Stimulated activated CD4-positive, alpha-beta T cell treated with anti-CD3 and anti-CD28 coated beads, Interleukin-1b, Interleukin-23, amount 100 ng/mL, for 24 hours (primary cell): ENCODE measurements at regions not wholly inside any gene's neighbourhood (a gene's known extent, or its start where the extent isn't known, plus 50 kb on each side); places are given as distances from the start of the nearest gene placed in this dataset.

Source experiments
- DNase-seq, 4 experiments: peaks; one replicate each; pipeline ENCODE4 v3.0.0-alpha.2; 2020; ENCODE audit warnings: low read depth in 4 of 4, low spot score in 1 of 4

- no peak for DNase-seq
These were observed 311.0 kb downstream of the NSG2 start for GRCh38 chr5:174356536-174356935.

GRCh38 chr5:174358276-174358675 lies 312.8 kb downstream of the NSG2 start:
- no peak for DNase-seq

DNA sequence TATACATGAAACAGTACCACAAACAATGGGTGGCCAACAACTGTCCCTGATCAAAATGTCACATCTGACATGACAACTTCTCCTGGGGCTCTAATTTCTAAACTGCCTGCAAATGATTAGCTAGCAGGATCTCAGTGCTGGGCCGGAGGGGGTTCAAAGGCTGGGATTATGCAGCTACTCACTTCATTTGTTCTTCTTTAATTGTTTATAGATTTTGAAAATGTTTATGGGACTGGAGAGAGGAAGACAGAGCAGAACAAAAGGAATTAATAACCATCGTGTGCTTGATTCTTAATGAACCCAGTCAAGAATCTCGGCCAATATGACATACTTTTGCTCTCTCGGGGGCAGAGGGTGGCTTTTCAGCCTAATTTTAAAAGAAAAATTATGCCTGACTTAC lies 313.6 kb downstream of the NSG2 start:
- DNase-seq = no peak

GRCh38 chr5:174362514-174362913 lies 317.0 kb downstream of the NSG2 start:
- DNase-seq = no peak

DNA sequence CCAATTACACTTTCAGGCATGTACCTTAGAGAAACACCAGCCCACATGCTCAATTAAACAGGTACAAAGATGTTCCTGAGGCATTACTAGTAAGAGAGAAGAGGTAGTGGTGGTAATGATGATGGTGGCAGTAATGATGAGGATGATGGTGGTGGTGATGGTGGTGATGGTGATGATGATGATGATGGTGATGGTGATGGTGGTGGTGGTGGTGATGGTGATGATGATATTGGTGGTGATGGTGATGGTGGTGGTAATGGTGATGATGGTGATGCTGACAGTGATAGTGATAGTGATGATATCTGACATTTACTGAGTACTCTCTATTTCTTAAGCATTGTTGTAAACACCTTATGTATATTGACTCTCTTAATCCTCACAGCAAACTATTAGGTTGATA lies 318.4 kb downstream of the NSG2 start:
- no peak for DNase-seq

- DNase-seq = no peak
These were observed 319.2 kb downstream of the NSG2 start for GRCh38 chr5:174364676-174365075.

- DNase-seq = no peak
These were observed 326.1 kb downstream of the NSG2 start for GRCh38 chr5:174371600-174372094.

DNA sequence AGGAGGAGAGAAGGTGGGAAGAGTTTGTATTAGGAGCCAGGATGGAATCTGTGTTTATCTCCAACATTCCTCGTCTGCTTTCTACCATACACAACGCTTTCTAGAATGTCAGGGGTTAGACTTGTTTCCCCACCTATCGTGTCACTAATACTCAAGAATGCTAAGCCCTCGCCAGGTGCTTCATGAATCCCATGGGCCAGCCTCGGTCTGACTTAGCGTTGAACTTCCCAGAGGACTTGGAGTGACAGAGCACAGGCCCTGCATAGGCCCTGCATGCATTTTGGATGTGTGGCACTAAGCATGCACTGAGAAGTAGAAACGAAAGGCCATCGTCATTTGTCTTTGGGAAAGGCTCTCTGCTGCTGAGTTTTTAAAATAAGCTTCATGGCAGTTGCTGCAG lies 328.7 kb downstream of the NSG2 start:
- no peak for DNase-seq

GRCh38 chr5:174376056-174376455 lies 330.6 kb downstream of the NSG2 start:
- DNase-seq = no peak

- no peak for DNase-seq
These were observed 331.3 kb downstream of the NSG2 start for GRCh38 chr5:174376726-174377373.

DNA sequence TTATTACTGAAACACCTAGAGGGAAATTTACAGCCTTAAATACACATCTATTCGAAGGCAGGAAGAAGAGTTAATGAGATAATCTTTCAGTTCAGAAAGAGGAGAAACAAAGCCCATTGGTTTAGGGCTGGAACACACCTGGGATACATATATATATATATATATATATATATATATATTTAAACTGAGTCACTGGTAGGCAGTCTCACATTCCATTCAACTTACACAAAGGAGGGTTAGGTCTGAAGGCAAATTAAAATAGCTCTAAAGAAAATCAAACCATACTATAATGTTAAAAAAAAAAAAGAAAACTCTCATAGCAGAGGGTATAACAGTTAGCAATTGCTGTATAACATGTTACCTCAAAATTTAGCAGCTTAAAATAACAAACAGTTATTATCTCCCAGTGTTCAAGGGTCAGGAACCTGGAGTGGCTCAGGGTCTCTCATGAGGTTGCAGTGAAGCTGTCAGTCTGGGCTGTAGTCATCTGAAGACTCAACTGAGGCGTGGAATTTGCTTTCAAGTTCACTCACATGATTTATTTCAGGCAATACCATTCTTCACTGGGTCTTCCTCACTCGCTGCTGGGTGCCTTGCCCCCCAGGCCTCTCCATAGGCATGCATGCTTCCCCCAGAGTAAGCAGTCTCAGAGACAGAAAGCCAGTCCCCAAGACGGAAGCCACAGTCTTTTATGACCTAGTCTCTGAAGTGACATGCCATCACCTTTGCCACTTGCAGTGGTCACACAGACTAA lies 332.8 kb downstream of the NSG2 start:
- no peak for DNase-seq

DNA sequence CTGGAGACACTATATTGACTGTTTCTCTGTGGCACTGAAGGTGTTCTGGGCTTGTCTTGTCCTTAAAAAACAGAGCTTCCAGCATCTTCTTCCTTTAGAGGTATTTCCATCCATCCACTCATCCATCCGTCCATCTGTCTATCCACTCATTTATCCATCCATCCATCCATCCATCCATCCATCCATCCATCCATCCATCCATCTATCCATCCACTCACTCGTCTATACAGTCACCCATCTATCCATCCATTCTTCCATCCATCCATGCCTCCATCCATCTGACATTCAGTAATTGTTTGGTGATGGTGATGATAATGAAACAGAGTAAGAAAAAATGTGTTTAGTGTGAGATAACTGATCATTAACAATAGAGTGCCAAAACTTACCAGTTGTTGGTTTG lies 334.8 kb downstream of the NSG2 start:
- no peak for DNase-seq

DNA sequence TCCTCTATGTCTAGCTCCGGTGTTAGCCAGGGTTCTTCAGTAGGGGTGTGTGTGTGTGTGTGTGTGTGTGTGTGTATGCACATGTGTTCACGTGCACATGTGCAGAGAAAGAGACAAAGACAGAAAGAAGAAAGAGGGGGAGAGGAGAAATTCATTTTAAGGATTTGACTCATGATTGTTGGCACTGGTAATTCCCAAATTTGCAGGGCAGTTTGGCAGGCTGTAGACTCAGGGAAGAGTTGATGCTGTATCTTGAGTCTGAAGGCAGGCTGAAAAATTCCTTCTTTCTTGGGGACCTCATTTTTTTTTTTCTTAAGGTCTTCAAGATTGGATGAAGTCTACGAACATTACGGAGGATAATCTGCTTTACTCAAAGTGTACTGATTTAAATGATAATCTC lies 335.7 kb downstream of the NSG2 start:
- DNase-seq = no peak

DNA sequence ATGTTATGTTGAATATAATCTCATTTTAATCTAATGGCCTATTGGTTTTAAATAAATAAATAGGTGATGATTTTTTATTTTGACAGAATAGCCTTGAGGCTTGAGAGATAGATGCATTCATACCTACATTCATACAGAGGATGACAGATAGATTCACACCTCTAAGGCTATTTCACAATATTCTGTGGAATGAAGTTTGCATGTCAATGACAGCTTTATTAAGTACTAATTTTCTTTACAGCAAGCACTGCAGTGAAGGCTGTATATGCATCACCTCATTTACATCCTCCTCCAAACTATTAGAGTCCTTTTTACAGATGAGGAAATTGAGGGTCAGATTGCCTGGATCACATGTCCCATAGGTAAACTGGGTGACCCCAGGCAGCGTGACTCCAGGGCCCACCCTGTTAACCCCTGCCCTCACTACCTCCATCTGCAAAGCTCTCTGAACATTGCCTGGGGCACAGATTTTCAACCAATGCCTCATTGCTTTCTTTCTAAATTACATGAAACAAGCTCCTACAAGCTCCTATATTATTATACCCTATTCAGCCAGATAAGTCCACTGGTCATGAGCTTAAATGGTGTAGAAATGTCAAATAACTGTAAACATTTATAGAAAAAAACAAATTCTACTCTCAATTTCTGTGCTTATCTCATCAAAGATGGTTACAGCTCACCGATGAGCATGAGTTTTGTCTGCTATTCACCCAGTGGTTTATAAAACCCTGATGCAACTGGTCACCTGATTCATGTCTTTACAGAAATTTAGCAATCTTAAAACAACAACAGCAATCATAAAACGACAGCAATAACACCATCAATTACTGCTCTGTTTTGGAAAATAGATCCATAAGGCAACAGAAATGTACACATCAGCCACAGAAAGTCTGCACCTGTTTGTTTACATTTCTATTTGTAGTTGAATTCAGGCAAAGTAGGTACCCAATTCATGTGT lies 338.0 kb downstream of the NSG2 start:
- no peak for DNase-seq

DNA sequence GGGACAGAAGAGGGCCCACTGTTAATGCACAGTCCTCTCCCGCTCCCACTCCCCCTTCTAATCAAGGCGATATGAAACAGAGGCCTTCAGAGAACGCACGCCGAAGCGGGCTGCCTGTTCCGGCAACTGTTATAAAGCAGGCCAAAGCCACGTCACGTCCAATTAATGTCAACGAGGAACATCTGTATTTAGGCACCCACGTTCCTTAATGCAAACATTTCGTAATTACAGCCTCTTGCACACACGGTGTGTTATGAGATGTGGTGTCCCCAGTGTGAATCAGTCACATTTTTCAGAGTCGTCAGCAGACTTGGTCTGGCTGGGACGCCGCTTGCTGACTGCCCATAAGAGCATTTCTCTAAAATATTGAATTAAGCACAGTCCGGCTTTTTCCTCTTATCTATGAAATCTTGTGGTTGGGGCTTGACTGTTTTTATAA lies 339.0 kb downstream of the NSG2 start:
- no peak for DNase-seq

DNA sequence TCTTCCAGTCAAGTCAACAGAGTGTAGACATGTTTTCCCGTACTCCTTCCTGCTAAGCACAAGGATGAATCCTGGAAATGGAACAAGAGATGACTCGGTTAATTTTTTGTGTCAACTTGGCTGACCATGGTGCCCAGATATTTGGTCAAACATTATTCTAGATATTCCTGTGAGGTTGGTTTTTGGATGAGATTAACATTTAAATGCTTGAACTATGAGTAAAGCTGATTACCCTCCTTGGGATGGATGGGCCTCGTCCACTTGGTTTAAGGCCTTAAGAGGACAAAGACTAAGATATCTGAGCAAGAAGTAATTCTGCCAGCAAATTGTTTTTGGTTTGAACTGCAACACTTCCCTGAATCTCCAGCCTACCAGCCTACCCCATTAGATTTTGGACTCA lies 338.1 kb upstream of the MSX2 start:
- no peak for DNase-seq

DNA sequence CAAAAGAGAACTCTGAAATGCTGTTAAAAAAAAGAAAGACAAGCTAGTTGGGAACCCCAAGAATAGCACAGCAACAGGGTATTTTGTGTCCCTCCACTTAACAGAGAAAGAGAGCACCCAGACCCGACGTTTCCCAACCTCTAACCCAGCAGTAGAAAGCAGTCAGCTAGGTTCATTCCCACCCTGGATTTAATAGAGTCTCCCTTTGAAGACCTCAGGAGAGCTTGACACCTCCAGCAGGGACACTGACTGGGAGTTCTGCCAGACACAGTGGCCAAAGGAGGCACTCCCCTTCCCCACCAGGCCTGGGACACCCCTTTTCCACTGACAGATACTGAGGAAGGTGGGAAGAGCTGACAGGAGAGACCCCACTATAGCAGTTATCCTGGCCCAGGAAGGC lies 337.5 kb upstream of the MSX2 start:
- no peak for DNase-seq

DNA sequence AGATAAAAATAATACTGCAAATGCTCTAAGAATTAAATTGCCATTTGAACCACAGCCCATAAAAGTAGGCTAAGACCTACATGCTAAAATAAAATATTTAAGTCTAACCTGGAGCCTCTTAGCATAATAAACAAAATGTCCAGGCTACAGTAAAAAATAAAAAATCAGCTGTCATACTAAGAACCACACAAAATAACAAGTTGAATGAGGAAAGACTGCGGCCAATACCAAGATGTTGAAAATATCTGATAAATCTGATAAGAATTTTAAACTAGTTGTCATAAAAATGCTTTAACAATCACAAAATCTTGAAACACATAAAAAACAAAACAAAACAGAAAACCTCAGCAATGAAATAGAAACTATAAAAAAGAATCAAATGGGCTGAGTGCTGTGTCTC lies 336.9 kb upstream of the MSX2 start:
- DNase-seq = no peak

DNA sequence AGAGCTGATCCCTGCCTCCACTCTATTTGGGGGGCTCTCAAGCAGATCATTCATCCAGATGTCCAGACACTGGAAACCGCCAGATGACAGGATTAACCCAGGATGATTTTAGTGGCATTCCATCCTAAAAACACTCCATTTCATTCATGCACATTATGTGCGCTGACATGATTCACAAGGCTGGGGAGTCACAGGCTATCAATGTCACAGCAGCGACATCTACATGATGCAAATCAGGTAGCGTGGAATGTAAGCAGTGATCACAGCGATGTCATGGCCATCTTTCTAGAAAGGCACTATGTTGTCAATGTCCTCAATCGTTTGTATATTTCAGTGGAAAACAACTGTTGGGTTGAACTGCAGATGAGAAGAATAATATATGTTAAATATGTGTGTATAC lies 331.5 kb upstream of the MSX2 start:
- no peak for DNase-seq

DNA sequence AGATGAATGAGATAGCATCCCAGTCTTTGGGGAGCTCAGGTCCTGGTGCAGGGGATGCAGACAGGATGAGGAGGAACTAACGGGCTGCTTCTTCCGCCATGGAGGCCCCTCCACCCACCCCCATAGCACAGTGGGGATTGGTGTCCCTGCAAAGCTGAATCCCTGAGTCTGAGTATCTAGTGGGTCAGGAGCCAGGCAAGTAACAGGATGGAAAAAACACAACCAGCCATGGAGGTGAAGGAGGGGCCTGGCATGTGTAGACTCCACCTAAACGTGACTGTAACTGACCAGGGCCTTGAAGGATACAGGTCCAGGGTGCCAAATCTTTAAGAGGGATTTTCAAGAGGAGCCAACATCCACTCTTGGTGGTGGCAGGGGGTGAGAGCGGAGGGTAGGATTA lies 327.8 kb upstream of the MSX2 start:
- DNase-seq = no peak

- no peak for DNase-seq
These were observed 327.2 kb upstream of the MSX2 start for GRCh38 chr5:174397206-174397605.

DNA sequence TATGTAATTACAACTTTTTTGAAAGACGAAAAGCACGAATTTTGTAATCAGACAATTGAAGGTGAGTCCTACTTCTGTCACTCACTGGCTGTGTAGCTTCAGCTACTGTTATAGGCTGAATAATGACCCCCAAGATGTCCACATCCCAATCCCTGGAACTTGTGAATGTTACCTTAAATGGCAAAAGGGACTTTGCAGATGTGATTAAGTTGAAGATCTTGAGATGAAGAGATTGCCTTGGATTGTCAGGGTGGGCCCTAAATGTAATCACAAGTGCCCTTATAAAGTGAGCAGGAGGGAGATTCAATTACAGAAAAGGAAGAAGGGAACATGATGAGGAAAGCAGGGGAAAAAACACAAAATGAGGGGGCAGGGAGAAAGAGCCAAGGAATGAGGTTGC lies 326.2 kb upstream of the MSX2 start:
- no peak for DNase-seq
